Activated CD8-positive, alpha-beta T cell treated with anti-CD3 and anti-CD28 coated beads, Interleukin-2, amount 10 ng/mL, durations not matched to agents 7 days and 5 days (primary cell): ENCODE measurements at regions not wholly inside any gene's neighbourhood (a gene's known extent, or its start where the extent isn't known, plus 50 kb on each side); places are given as distances from the start of the nearest gene placed in this dataset.
"Not testable (repeated sequence)": the region's sequence is repeated elsewhere in the genome, so short reads cannot be mapped to it uniquely, and the experiment has no call there.

Experiments used
- ATAC-seq: fragments of 150-1000 bp; cut with Tn5 transposase; one replicate; pipeline ENCODE4 v1.10.0; 2021; ENCODE audit warnings: moderate library complexity
- CTCF ChIA-PET: fragments of 350-600 bp; sonication (Branson Sonifier 250); formaldehyde crosslinking; loops from one replicate; lab custom pipeline; 2021; ENCODE audit warnings: antibody characterized with exemption; lab: Charles Lee
- POLR2A ChIA-PET: fragments of 350-600 bp; sonication (Branson Sonifier 250); formaldehyde crosslinking; loops from one replicate; lab custom pipeline; 2021; ENCODE audit warnings: antibody characterized with exemption; lab: Charles Lee
- DNase-seq: peaks from one replicate; pipeline ENCODE4 v3.0.0-alpha.2; 2020
- H3K27ac Mint-ChIP-seq: one replicate; pipeline ENCODE4 v1.8.0; 2021; ENCODE audit warnings: mild to moderate bottlenecking, mixed read lengths
- H3K27me3 Mint-ChIP-seq: one replicate; pipeline ENCODE4 v1.8.0; 2021; ENCODE audit warnings: low read depth, mixed read lengths
- H3K36me3 Mint-ChIP-seq: one replicate; pipeline ENCODE4 v1.8.0; 2021; ENCODE audit warnings: low read depth, mixed read lengths
- H3K4me1 Mint-ChIP-seq: one replicate; pipeline ENCODE4 v1.8.0; 2021; ENCODE audit warnings: low read depth, mixed read lengths
- H3K4me3 Mint-ChIP-seq: one replicate; pipeline ENCODE4 v1.8.0; 2021; ENCODE audit warnings: mild to moderate bottlenecking, mixed read lengths
- H3K9me3 Mint-ChIP-seq: one replicate; pipeline ENCODE4 v1.8.0; 2022; ENCODE audit warnings: mixed read lengths; ENCODE audit not compliant: insufficient read depth

GRCh38 chr5:27451377-27451776 is 413.0 kb upstream of the CDH9 start:
- Mint-ChIP-seq H3K4me3 (no peak overlapping the region), H3K9me3 (peaks cover 22% of the 10 kb centered on the region), H3K27ac (no peak overlapping the region), H3K36me3 (no peaks in the 10 kb centered on the region), H3K27me3 (no peaks in the 10 kb centered on the region), H3K4me1 (no peaks in the 10 kb centered on the region)
- no peak for ATAC-seq
- ChIA-PET POLR2A (no interaction called here), CTCF (no interaction called here)
- no peak for DNase-seq

- ChIA-PET CTCF (no interaction called here), POLR2A (no interaction called here)
- H3K27ac Mint-ChIP-seq = no peak overlapping the region
- H3K4me3 Mint-ChIP-seq = no peak overlapping the region
- H3K9me3 Mint-ChIP-seq = peaks cover 27% of the 10 kb centered on the region
- no peaks in the 10 kb centered on the region for H3K27me3 Mint-ChIP-seq
- ATAC-seq (no peak), DNase-seq (no peak)
- H3K4me1 Mint-ChIP-seq = no peaks in the 10 kb centered on the region
- no peaks in the 10 kb centered on the region for H3K36me3 Mint-ChIP-seq
These were observed 412.2 kb upstream of the CDH9 start for GRCh38 chr5:27450607-27451006.

DNA sequence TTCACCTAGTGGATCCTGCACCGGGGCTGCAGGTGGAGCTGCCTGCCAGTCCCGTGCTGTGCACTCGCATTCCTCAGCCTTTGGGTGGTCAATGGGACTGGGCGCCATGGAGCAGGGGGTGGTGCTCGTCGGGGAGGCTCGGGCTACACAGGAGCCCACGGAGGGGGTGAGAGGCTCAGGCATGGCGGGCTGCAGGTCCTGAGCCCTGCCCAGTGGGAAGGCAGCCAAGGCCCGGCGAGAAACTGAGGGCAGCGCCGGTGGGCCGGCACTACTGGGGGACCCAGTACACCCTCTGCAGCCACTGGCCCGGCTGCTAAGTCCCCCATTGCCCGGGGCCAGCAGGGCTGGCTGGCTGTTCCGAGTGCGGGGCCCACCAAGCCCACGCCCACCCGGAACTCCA is 401.0 kb upstream of the CDH9 start:
- H3K36me3 Mint-ChIP-seq, H3K27me3 Mint-ChIP-seq, POLR2A ChIA-PET, DNase-seq, CTCF ChIA-PET, ATAC-seq, H3K4me1 Mint-ChIP-seq, H3K27ac Mint-ChIP-seq, H3K4me3 Mint-ChIP-seq: not testable (repeated sequence)
- peaks cover 12% of the 10 kb centered on the region for H3K9me3 Mint-ChIP-seq

- no peaks in the 10 kb centered on the region for H3K4me1 Mint-ChIP-seq
- ATAC-seq (no peak), DNase-seq (no peak)
- H3K27ac Mint-ChIP-seq = no peak overlapping the region
- H3K27me3 Mint-ChIP-seq = no peaks in the 10 kb centered on the region
- ChIA-PET POLR2A (no interaction called here), CTCF (no interaction called here)
- peaks cover 8% of the 10 kb centered on the region for H3K9me3 Mint-ChIP-seq
- H3K4me3 Mint-ChIP-seq = no peak overlapping the region
- H3K36me3 Mint-ChIP-seq = no peaks in the 10 kb centered on the region
These were observed 399.3 kb upstream of the CDH9 start for GRCh38 chr5:27437594-27438200.

- Mint-ChIP-seq H3K4me3 (no peak overlapping the region), H3K9me3 (peaks cover 19% of the 10 kb centered on the region)
- CTCF ChIA-PET = no interaction called here
These were observed 395.9 kb upstream of the CDH9 start for GRCh38 chr5:27434335-27434734.

GRCh38 chr5:27414099-27414498 is 375.7 kb upstream of the CDH9 start:
- Mint-ChIP-seq H3K27ac (no peak overlapping the region), H3K4me3 (no peak overlapping the region), H3K9me3 (peaks cover 15% of the 10 kb centered on the region), H3K36me3 (no peaks in the 10 kb centered on the region), H3K27me3 (no peaks in the 10 kb centered on the region), H3K4me1 (no peaks in the 10 kb centered on the region)
- POLR2A ChIA-PET = no interaction called here
- ATAC-seq = no peak
- no peak for DNase-seq
- CTCF ChIA-PET = no interaction called here

More at GRCh38 chr5:27434335-27434734, 395.9 kb upstream of the CDH9 start:
- ATAC-seq (no peak), DNase-seq (no peak)
- no peaks in the 10 kb centered on the region for H3K4me1 Mint-ChIP-seq
- POLR2A ChIA-PET = no interaction called here
- H3K27ac Mint-ChIP-seq = no peak overlapping the region
- no peaks in the 10 kb centered on the region for H3K36me3 Mint-ChIP-seq
- no peaks in the 10 kb centered on the region for H3K27me3 Mint-ChIP-seq

DNA sequence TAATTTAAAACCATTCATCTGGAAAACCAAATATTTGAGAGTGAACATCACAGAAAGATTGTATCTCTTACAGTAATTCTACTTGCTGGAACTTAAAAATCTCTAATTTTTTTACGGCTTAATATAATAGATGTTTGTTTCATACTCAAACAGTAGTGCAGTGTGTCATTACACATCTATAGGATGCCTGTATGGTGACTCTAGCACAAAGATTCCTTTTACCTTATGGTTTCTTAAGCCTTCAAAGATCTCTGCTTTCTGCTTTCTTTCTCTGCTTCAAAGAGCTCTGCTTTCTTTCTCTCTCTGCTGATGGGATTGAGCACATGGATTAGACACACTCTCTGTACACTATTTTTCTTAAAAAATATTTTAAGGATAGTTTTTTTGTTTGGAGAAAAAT is 374.0 kb upstream of the CDH9 start:
- no peak overlapping the region for H3K4me3 Mint-ChIP-seq
- no peaks in the 10 kb centered on the region for H3K4me1 Mint-ChIP-seq
- ATAC-seq = no peak
- no peak for DNase-seq
- no peaks in the 10 kb centered on the region for H3K36me3 Mint-ChIP-seq
- CTCF ChIA-PET = no interaction called here
- H3K27ac Mint-ChIP-seq = no peak overlapping the region
- peaks cover 11% of the 10 kb centered on the region for H3K9me3 Mint-ChIP-seq
- POLR2A ChIA-PET = no interaction called here
- H3K27me3 Mint-ChIP-seq = no peaks in the 10 kb centered on the region

DNA sequence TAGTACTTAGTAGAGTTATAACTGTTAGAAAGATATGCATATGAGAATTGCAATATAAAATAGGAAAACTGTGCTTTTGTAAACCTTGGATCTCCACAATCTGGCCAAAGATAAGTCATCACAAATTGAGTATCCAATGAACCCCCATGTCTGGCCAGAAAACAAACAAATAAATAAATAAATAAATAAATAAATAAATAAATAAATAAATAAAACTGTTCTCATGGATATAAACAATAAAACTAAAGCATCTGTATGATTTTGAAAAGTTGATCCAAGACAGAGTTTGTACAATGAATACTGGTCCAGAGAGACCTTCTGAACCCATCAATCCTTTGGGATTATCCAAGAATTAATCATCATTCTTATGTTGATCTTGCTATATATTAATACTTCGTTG is 367.6 kb upstream of the CDH9 start:
- Mint-ChIP-seq H3K4me1 (no peaks in the 10 kb centered on the region), H3K27me3 (no peaks in the 10 kb centered on the region), H3K9me3 (peaks cover 8% of the 10 kb centered on the region), H3K4me3 (no peak overlapping the region), H3K36me3 (no peaks in the 10 kb centered on the region), H3K27ac (no peak overlapping the region)
- ATAC-seq (no peak), DNase-seq (no peak)
- ChIA-PET CTCF (no interaction called here), POLR2A (no interaction called here)

DNA sequence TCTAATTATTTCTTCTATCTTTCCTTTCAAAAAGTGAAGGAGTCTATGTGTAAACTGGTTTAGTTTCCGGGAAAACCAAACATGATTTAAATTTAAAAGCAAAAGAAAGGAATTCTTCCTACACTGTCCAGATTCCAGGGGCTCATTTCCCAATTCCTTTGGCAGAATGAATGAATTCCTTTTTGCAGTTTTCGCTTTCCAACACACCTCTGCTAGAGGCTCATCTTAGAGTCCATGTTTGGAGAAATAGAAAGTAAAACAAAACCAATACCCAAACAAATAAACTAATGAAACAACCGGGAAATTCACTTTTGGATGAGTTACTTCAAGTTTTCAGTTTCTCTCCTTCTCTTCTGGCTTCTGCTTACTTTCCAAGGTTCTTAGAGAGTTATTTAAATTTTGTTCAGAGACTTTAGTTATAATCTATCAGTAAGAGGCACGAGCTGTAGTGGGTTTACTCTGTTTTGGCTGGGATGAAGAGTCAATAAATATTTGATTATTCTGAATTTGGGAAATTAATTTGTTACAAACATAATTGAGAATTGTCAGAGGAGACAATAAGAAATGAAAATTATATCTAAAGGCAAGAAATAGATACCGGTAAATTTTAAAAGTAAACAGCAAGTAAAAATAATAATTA is 365.0 kb upstream of the CDH9 start:
- peaks cover 15% of the 10 kb centered on the region for H3K9me3 Mint-ChIP-seq
- DNase-seq (no peak), ATAC-seq (no peak)
- no peaks in the 10 kb centered on the region for H3K27me3 Mint-ChIP-seq
- no peaks in the 10 kb centered on the region for H3K4me1 Mint-ChIP-seq
- no peaks in the 10 kb centered on the region for H3K36me3 Mint-ChIP-seq
- no peak overlapping the region for H3K4me3 Mint-ChIP-seq
- no peak overlapping the region for H3K27ac Mint-ChIP-seq
- ChIA-PET CTCF (no interaction called here), POLR2A (no interaction called here)

- ChIA-PET POLR2A (no interaction called here), CTCF (no interaction called here)
- no peak for DNase-seq
- no peaks in the 10 kb centered on the region for H3K4me1 Mint-ChIP-seq
- H3K9me3 Mint-ChIP-seq = peaks cover 21% of the 10 kb centered on the region
- H3K4me3 Mint-ChIP-seq = no peak overlapping the region
- ATAC-seq = no peak
- H3K27me3 Mint-ChIP-seq = no peaks in the 10 kb centered on the region
- no peak overlapping the region for H3K27ac Mint-ChIP-seq
- no peaks in the 10 kb centered on the region for H3K36me3 Mint-ChIP-seq
These were observed 364.4 kb upstream of the CDH9 start for GRCh38 chr5:27402828-27403227.

DNA sequence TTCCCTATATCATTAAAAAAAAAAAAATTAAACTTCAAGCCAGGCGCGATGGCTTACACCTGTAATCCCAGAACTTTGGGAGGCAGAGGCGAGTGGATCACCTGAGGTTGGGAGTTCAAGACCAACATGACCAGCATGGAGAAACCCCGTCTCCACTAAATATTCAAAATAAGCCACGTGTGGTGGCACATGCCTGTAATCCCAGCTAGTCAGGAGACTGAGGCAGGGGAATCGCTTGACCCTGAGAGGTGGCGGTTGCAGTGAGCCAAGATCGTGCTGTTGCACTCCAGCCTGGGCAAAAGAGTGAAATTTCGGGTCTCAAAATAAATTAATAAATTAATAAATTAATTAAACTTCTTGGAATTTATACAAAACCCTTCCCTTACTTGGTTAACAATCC is 358.6 kb upstream of the CDH9 start:
- Mint-ChIP-seq H3K9me3 (peaks cover 20% of the 10 kb centered on the region), H3K27me3 (no peaks in the 10 kb centered on the region), H3K36me3 (no peaks in the 10 kb centered on the region), H3K27ac (no peak overlapping the region), H3K4me1 (no peaks in the 10 kb centered on the region), H3K4me3 (no peak overlapping the region)
- no peak for ATAC-seq
- DNase-seq = no peak
- ChIA-PET CTCF (no interaction called here), POLR2A (no interaction called here)

GRCh38 chr5:27392716-27393115 is 354.3 kb upstream of the CDH9 start:
- H3K36me3 Mint-ChIP-seq = no peaks in the 10 kb centered on the region
- ChIA-PET CTCF (no interaction called here), POLR2A (no interaction called here)
- H3K4me3 Mint-ChIP-seq = no peak overlapping the region
- no peaks in the 10 kb centered on the region for H3K27me3 Mint-ChIP-seq
- no peak overlapping the region for H3K27ac Mint-ChIP-seq
- no peaks in the 10 kb centered on the region for H3K4me1 Mint-ChIP-seq
- ATAC-seq (no peak), DNase-seq (no peak)
- peaks cover 12% of the 10 kb centered on the region for H3K9me3 Mint-ChIP-seq

DNA sequence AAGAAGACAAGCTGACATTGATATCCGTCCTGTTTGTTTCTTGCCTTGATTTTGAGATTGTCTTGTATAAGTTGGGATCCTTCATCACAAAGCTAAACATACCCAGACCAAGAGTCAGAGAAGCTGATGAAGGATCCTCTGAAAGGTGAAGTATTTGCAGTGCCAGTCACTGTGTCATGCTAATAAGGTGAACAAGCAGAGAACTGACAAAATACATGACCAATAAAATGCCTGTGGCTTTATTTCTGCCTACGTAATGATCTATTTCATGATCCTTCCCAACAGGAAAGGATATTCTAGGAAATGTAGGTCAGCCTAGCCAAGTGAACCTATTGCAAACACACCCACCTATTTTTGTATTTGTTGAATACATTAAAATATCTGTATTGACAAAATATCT is 351.3 kb upstream of the CDH9 start:
- POLR2A ChIA-PET = no interaction called here
- Mint-ChIP-seq H3K27ac (no peak overlapping the region), H3K27me3 (no peaks in the 10 kb centered on the region), H3K36me3 (no peaks in the 10 kb centered on the region), H3K4me1 (no peaks in the 10 kb centered on the region), H3K9me3 (peaks cover 30% of the 10 kb centered on the region), H3K4me3 (no peak overlapping the region)
- CTCF ChIA-PET = no interaction called here
- no peak for ATAC-seq
- no peak for DNase-seq
